ENCODE measurements at regions not wholly inside any gene's neighbourhood (a gene's known extent, or its start where the extent isn't known, plus 50 kb on each side); places are given as distances from the start of the nearest gene placed in this dataset.

- Histone ChIP-seq H3F3A (ENCODE audit: insufficient read depth, low read depth) (no peaks in the 10 kb centered on the region), H3K9me3 (ENCODE audit: insufficient read depth, low read depth) (no peaks in the 10 kb centered on the region; the same call in 1 of the 2 replicates), H3K4me1 (replicated peaks; ENCODE audit: insufficient read depth) (no peaks in the 10 kb centered on the region), H4K20me1 (ENCODE audit: insufficient read depth) (no peaks in the 10 kb centered on the region), H3K4me3 (no peak overlapping the region), H3K79me2 (ENCODE audit: low read depth) (no peaks in the 10 kb centered on the region), H3K4me2 (no peak overlapping the region), H3K27me3 (ENCODE audit: insufficient read depth, low read depth) (peaks cover 29% of the 10 kb centered on the region; the same call in 1 of the 2 replicates), H3K27ac (no peak overlapping the region), H3K36me3 (ENCODE audit: low read depth) (no peaks in the 10 kb centered on the region), H2AFZ (no peak overlapping the region), H3K9me2 (ENCODE audit: insufficient read depth) (no peaks in the 10 kb centered on the region; the same call in 1 of the 2 replicates)
- no TSS peak for BruUV-seq (replicated peaks)
- no peak for DNase-seq
- ChIA-PET CTCF (no interaction called here), POLR2A (ENCODE audit: unreplicated experiment) (no interaction called here)
- intact Hi-C loops (cut with micrococcal nuclease; ENCODE audit: unreplicated experiment) = no loop called here
- TF ChIP-seq EZH2 (IDR thresholded peaks at IDR 0.05; ENCODE audit: low read depth) (no peak), CTCF (conservative IDR thresholded peaks at IDR 0.05) (no peak)
Observed at GRCh38 chr18:75656563-75657247, 229.2 kb upstream of the SMIM21 start.

GRCh38 chr18:75656035-75656434, 228.5 kb upstream of the SMIM21 start:
- intact Hi-C loops (cut with micrococcal nuclease; ENCODE audit: unreplicated experiment) = no loop called here
- no peak overlapping the region for H3K27ac ChIP-seq
- TF ChIP-seq EZH2 (IDR thresholded peaks at IDR 0.05; ENCODE audit: low read depth) = no peak
- no peak overlapping the region for H2AFZ ChIP-seq
- H3K4me2 ChIP-seq = no peak overlapping the region
- no peak overlapping the region for H3K4me3 ChIP-seq
- H3K27me3 ChIP-seq (ENCODE audit: insufficient read depth, low read depth) = peaks cover 29% of the 10 kb centered on the region; the same call in 1 of the 2 replicates
- H3K9me2 ChIP-seq (ENCODE audit: insufficient read depth) = no peaks in the 10 kb centered on the region; the same call in 1 of the 2 replicates
- no peak for DNase-seq
- H3K36me3 ChIP-seq (ENCODE audit: low read depth) = no peaks in the 10 kb centered on the region
- POLR2A ChIA-PET (ENCODE audit: unreplicated experiment) = no interaction called here
- CTCF ChIA-PET = no interaction called here
- no peaks in the 10 kb centered on the region for H4K20me1 ChIP-seq (ENCODE audit: insufficient read depth)
- H3F3A ChIP-seq (ENCODE audit: insufficient read depth, low read depth) = no peaks in the 10 kb centered on the region
- H3K4me1 ChIP-seq (replicated peaks; ENCODE audit: insufficient read depth) = no peaks in the 10 kb centered on the region
- no peaks in the 10 kb centered on the region for H3K79me2 ChIP-seq (ENCODE audit: low read depth)
- no TSS peak for BruUV-seq (replicated peaks)
- H3K9me3 ChIP-seq (ENCODE audit: insufficient read depth, low read depth) = no peaks in the 10 kb centered on the region; the same call in 1 of the 2 replicates

GRCh38 chr18:75654851-75655751, 227.6 kb upstream of the SMIM21 start:
- no peaks in the 10 kb centered on the region; the same call in 1 of the 2 replicates for H3K9me2 ChIP-seq (ENCODE audit: insufficient read depth)
- POLR2A ChIA-PET (ENCODE audit: unreplicated experiment) = no interaction called here
- DNase-seq = no peak
- no peaks in the 10 kb centered on the region for H3K36me3 ChIP-seq (ENCODE audit: low read depth)
- H3K4me3 ChIP-seq = no peak overlapping the region
- H2AFZ ChIP-seq = no peak overlapping the region
- CTCF ChIA-PET = no interaction called here
- no peaks in the 10 kb centered on the region for H3K9me3 ChIP-seq (ENCODE audit: insufficient read depth, low read depth)
- no peaks in the 10 kb centered on the region for H4K20me1 ChIP-seq (ENCODE audit: insufficient read depth)
- no peak overlapping the region for H3K4me2 ChIP-seq
- no peaks in the 10 kb centered on the region for H3F3A ChIP-seq (ENCODE audit: insufficient read depth, low read depth)
- TF ChIP-seq CTCF (conservative IDR thresholded peaks at IDR 0.05) = no peak
- TF ChIP-seq EZH2 (IDR thresholded peaks at IDR 0.05; ENCODE audit: low read depth) = no peak
- peaks cover 29% of the 10 kb centered on the region; the same call in 1 of the 2 replicates for H3K27me3 ChIP-seq (ENCODE audit: insufficient read depth, low read depth)
- H3K4me1 ChIP-seq (replicated peaks; ENCODE audit: insufficient read depth) = no peaks in the 10 kb centered on the region
- BruUV-seq (replicated peaks) = no TSS peak
- intact Hi-C loops (cut with micrococcal nuclease; ENCODE audit: unreplicated experiment) = no loop called here
- H3K79me2 ChIP-seq (ENCODE audit: low read depth) = no peaks in the 10 kb centered on the region
- H3K27ac ChIP-seq = no peak overlapping the region
